ENCODE measurements at regions not wholly inside any gene's neighbourhood (a gene's known extent, or its start where the extent isn't known, plus 50 kb on each side); places are given as distances from the start of the nearest gene placed in this dataset.

DNA sequence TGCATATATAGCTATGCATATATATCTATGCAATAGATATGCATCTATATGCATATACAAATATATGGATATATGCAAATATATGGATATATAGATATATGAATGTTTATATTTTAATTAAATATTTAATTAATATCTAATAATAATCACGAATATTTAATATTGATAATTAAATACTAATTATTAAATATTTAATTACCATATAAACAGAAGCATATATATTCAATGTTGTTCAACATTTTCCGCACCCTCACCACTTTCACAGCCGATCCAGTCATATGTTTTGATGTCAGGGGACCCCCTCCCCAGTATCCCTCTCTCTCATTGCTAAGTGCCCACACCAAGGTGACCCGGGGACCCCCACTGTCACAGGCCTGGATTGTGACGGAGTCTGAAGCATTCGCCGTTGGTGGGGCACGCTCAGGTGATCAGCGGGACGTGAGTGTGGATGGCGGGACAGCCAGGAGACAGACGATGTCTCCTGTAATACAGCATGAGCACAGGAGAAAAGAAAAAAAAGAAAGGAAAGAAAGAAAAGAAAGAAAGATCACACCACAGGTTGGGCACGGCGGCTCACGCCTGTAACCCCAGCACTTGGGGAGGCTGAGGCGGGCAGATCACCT, 199.7 kb downstream of the CRLF2 start:
- no TSS peak for BruUV-seq (replicated peaks)
- CTCF ChIA-PET, result no interaction called here

DNA sequence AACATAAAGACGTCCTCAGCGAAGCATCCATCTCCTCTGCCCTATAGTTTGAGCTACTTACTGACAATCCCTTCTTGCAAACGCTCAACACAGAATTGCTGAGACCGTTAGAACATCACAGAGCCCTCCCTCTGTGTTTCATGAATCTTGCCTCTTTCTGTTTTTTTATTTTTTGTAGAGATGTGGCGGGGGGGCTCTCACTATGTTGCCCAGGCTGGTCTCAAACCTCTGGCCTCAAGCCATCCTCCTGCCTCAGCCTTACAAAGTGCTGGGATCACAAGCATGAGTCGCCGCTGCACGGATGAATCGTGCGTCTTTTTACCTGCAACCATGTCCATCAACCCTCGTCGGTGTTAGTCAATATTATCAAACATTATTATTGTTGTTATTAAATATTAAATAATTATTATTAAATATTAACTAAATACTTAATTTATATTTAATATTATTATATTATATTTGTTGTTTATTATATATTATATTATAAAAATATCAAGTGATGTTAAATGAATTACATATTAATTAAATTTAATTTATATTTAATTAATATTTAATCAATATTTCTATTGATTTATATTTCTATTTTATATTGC, 200.7 kb downstream of the CRLF2 start:
- Mint-ChIP-seq H3K27ac (ENCODE audit: low read depth, unreplicated experiment) (no peak overlapping the region), H3K36me3 (ENCODE audit: insufficient read depth, unreplicated experiment) (no peaks in the 10 kb centered on the region), H3K9me3 (ENCODE audit: unreplicated experiment) (peaks cover 6% of the 10 kb centered on the region), H3K27me3 (ENCODE audit: insufficient read depth, unreplicated experiment) (no peaks in the 10 kb centered on the region), H3K4me3 (ENCODE audit: unreplicated experiment) (no peak overlapping the region), H3K4me1 (ENCODE audit: insufficient read depth, unreplicated experiment) (no peaks in the 10 kb centered on the region)
- CTCF ChIA-PET, result no interaction called here
- intact Hi-C loops (cut with micrococcal nuclease), result no loop called here
- TF ChIP-seq, protein P1, sequence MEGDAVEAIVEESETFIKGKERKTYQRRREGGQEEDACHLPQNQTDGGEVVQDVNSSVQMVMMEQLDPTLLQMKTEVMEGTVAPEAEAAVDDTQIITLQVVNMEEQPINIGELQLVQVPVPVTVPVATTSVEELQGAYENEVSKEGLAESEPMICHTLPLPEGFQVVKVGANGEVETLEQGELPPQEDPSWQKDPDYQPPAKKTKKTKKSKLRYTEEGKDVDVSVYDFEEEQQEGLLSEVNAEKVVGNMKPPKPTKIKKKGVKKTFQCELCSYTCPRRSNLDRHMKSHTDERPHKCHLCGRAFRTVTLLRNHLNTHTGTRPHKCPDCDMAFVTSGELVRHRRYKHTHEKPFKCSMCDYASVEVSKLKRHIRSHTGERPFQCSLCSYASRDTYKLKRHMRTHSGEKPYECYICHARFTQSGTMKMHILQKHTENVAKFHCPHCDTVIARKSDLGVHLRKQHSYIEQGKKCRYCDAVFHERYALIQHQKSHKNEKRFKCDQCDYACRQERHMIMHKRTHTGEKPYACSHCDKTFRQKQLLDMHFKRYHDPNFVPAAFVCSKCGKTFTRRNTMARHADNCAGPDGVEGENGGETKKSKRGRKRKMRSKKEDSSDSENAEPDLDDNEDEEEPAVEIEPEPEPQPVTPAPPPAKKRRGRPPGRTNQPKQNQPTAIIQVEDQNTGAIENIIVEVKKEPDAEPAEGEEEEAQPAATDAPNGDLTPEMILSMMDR (IDR thresholded peaks at IDR 0.05; ENCODE audit: unreplicated experiment), result no peak
- POLR2A ChIA-PET, result no interaction called here
- no TSS peak for BruUV-seq (replicated peaks)
- no peak for DNase-seq (ENCODE audit: unreplicated experiment)

More for the DNA sequence above, 199.7 kb downstream of the CRLF2 start:
- Mint-ChIP-seq H3K4me1 (ENCODE audit: insufficient read depth, unreplicated experiment) (no peaks in the 10 kb centered on the region), H3K4me3 (ENCODE audit: unreplicated experiment) (no peak overlapping the region), H3K9me3 (ENCODE audit: unreplicated experiment) (peaks cover 6% of the 10 kb centered on the region), H3K36me3 (ENCODE audit: insufficient read depth, unreplicated experiment) (no peaks in the 10 kb centered on the region), H3K27ac (ENCODE audit: low read depth, unreplicated experiment) (no peak overlapping the region), H3K27me3 (ENCODE audit: insufficient read depth, unreplicated experiment) (no peaks in the 10 kb centered on the region)
- POLR2A ChIA-PET, result no interaction called here
- intact Hi-C loops (cut with micrococcal nuclease), result no loop called here
- TF ChIP-seq, protein P1 (IDR thresholded peaks at IDR 0.05; ENCODE audit: unreplicated experiment), result no peak
- DNase-seq (ENCODE audit: unreplicated experiment), result no peak

DNA sequence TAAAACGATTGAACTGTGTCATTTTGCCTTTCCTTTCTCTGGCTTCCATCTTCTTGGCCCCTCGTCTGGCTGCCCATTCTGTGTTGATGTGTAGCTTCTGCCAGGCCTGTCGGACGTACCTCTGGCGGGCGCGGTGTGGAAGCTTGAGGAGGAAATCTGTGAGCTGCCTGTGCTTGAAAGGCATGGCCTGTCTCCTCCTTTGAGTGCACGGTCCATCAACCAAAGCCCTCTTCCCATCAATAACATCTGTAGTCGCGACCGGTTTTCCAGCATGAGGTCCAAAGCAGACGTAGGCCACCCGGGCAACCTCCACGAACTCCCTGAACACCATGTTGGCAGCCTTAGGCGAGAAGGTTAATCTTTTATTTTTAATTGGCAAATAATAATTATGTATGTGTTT, 202.7 kb downstream of the CRLF2 start:
- Mint-ChIP-seq H3K27ac (ENCODE audit: low read depth, unreplicated experiment) (no peak overlapping the region), H3K4me1 (ENCODE audit: insufficient read depth, unreplicated experiment) (no peaks in the 10 kb centered on the region), H3K4me3 (ENCODE audit: unreplicated experiment) (no peak overlapping the region), H3K36me3 (ENCODE audit: insufficient read depth, unreplicated experiment) (no peaks in the 10 kb centered on the region), H3K27me3 (ENCODE audit: insufficient read depth, unreplicated experiment) (no peaks in the 10 kb centered on the region), H3K9me3 (ENCODE audit: unreplicated experiment) (peaks cover 6% of the 10 kb centered on the region)
- no TSS peak for BruUV-seq (replicated peaks)
- ChIA-PET CTCF (no interaction called here), POLR2A (no interaction called here)
- intact Hi-C loops (cut with micrococcal nuclease), result no loop called here
- DNase-seq (ENCODE audit: unreplicated experiment), result no peak
- TF ChIP-seq, protein P1 (IDR thresholded peaks at IDR 0.05; ENCODE audit: unreplicated experiment), result no peak

DNA sequence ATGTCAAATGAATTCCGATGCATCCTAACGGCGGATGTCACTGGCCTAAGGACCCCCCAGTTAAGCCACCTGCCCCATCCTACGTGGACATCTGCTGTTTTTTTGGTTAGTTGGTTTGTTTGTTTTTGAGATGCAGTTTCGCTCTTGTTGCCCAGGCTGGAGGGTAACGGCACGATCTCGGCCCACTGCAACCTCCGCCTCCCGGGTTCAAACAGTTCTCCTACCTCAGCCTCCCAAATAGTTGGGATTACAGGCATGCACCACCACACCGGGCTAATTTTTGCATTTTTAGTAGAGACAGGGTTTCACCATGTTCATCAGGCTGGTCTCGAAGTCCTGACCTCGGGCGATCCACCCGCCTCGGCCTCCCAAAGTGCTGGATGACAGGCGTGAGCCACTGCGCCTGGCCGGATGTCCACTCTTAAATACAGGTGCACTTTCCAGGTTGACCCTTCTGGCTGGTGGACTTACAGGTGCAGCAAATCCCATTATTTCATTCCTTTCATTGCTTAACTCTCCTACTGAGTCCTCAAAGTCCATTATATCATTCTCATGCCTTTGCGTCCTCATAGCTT, 206.2 kb downstream of the CRLF2 start:
- no peak for DNase-seq (ENCODE audit: unreplicated experiment)
- Mint-ChIP-seq H3K9me3 (ENCODE audit: unreplicated experiment) (peaks cover 7% of the 10 kb centered on the region), H3K4me3 (ENCODE audit: unreplicated experiment) (no peak overlapping the region), H3K27me3 (ENCODE audit: insufficient read depth, unreplicated experiment) (no peaks in the 10 kb centered on the region), H3K36me3 (ENCODE audit: insufficient read depth, unreplicated experiment) (no peaks in the 10 kb centered on the region), H3K27ac (ENCODE audit: low read depth, unreplicated experiment) (no peak overlapping the region), H3K4me1 (ENCODE audit: insufficient read depth, unreplicated experiment) (no peaks in the 10 kb centered on the region)
- intact Hi-C loops (cut with micrococcal nuclease), result no loop called here
- POLR2A ChIA-PET, result no interaction called here
- no TSS peak for BruUV-seq (replicated peaks)
- TF ChIP-seq, protein P1 (IDR thresholded peaks at IDR 0.05; ENCODE audit: unreplicated experiment), result no peak
- CTCF ChIA-PET, result no interaction called here
